Smooth muscle cell (in vitro differentiated cells): ENCODE measurements at regions not wholly inside any gene's neighbourhood (a gene's known extent, or its start where the extent isn't known, plus 50 kb on each side); places are given as distances from the start of the nearest gene placed in this dataset.

Experiments used
- DNase-seq: peaks from one replicate; lab custom pipeline; 2025; ENCODE audit not compliant: unreplicated experiment; lab: John Stamatoyannopoulos, UW
- H2AFZ ChIP-seq: fragments of 200-600 bp; sonication (generic); 2 replicates; pipeline ENCODE4 v1.6.0; 2016; ENCODE audit warnings: antibody characterized with exemption, low read depth, mild to moderate bottlenecking
- H3F3A ChIP-seq: fragments of 200-600 bp; sonication (generic); 2 replicates; pipeline ENCODE4 v1.6.0; 2017; ENCODE audit warnings: antibody characterized with exemption, low read depth
- H3K27ac ChIP-seq: fragments of 200-600 bp; sonication (generic); 2 replicates; pipeline ENCODE4 v1.5.1; 2016; ENCODE audit warnings: low read depth, mild to moderate bottlenecking
- H3K27me3 ChIP-seq: fragments of 200-600 bp; sonication (generic); 2 replicates; pipeline ENCODE4 v1.6.1; 2016; ENCODE audit warnings: low read depth, mild to moderate bottlenecking
- H3K36me3 ChIP-seq: fragments of 200-600 bp; sonication (generic); 2 replicates; pipeline ENCODE4 v1.5.1; 2016; ENCODE audit warnings: low read depth
- H3K4me1 ChIP-seq: fragments of 200-600 bp; sonication (generic); 2 replicates; pipeline ENCODE4 v1.5.1; 2016; ENCODE audit warnings: low read depth
- H3K4me2 ChIP-seq: fragments of 200-600 bp; sonication (generic); 2 replicates; pipeline ENCODE4 v1.6.0; 2016; ENCODE audit warnings: mild to moderate bottlenecking
- H3K4me3 ChIP-seq: fragments of 200-600 bp; sonication (generic); 2 replicates; pipeline ENCODE4 v1.5.1; 2016; ENCODE audit warnings: mild to moderate bottlenecking
- H3K79me2 ChIP-seq: fragments of 200-600 bp; sonication (generic); 2 replicates; pipeline ENCODE4 v1.6.0; 2016; ENCODE audit warnings: low read depth, mild to moderate bottlenecking
- H3K9ac ChIP-seq: fragments of 200-600 bp; sonication (generic); 2 replicates; pipeline ENCODE4 v1.6.0; 2016; ENCODE audit warnings: low read depth
- H3K9me3 ChIP-seq: fragments of 200-600 bp; sonication (generic); replicated peaks from 2 replicates; pipeline ENCODE4 v1.5.1; 2016; ENCODE audit warnings: low read depth
- H4K20me1 ChIP-seq: fragments of 200-600 bp; sonication (generic); 2 replicates; pipeline ENCODE4 v1.6.0; 2016; ENCODE audit warnings: low read depth
- WGBS: methylation state at CpG from one replicate; pipeline ENCODE4 v1.1.7; 2016; ENCODE audit warnings: low lambda C conversion rate; 5-methylcytosine and 5-hydroxymethylcytosine counted together
- TF ChIP-seq, protein P1 (sequence below): fragments of 200-600 bp; sonication (generic); IDR thresholded peaks from 2 replicates; pipeline ENCODE4 v1.5.1; 2017; ENCODE audit warnings: borderline replicate concordance, mild to moderate bottlenecking, antibody characterized with exemption; ENCODE audit not compliant: insufficient read depth, poor library complexity, severe bottlenecking

DNA sequence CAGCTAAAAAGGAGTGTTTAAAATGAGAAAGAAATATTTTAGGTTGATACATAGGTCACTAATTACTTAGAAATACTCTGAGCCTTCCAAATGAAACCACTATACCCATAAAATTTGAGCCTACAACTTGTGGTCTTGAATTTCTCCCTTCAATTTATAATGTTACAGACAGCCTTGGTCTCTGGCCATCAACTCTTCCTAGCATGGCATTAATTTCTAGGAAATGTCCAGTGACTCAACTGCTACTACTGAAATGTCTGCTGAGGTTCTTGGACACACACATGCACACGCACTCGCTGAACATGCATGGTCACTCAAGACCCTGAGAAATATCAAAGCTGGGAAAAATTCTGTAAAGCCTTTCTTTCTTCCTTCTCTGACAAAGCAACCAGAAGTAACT, 61.1 kb upstream of the SAMSN1 start:
- H3F3A ChIP-seq: no peaks in the 10 kb centered on the region
- TF ChIP-seq, protein P1, sequence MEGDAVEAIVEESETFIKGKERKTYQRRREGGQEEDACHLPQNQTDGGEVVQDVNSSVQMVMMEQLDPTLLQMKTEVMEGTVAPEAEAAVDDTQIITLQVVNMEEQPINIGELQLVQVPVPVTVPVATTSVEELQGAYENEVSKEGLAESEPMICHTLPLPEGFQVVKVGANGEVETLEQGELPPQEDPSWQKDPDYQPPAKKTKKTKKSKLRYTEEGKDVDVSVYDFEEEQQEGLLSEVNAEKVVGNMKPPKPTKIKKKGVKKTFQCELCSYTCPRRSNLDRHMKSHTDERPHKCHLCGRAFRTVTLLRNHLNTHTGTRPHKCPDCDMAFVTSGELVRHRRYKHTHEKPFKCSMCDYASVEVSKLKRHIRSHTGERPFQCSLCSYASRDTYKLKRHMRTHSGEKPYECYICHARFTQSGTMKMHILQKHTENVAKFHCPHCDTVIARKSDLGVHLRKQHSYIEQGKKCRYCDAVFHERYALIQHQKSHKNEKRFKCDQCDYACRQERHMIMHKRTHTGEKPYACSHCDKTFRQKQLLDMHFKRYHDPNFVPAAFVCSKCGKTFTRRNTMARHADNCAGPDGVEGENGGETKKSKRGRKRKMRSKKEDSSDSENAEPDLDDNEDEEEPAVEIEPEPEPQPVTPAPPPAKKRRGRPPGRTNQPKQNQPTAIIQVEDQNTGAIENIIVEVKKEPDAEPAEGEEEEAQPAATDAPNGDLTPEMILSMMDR: no peak
- no peak for DNase-seq
- H4K20me1 ChIP-seq: no peaks in the 10 kb centered on the region
- no peaks in the 10 kb centered on the region for H3K4me1 ChIP-seq
- no peaks in the 10 kb centered on the region for H3K27me3 ChIP-seq
- no peak overlapping the region for H2AFZ ChIP-seq
- no peak overlapping the region for H3K4me2 ChIP-seq
- no peak overlapping the region for H3K9ac ChIP-seq
- H3K4me3 ChIP-seq: no peak overlapping the region
- no peaks in the 10 kb centered on the region for H3K9me3 ChIP-seq
- H3K36me3 ChIP-seq: no peaks in the 10 kb centered on the region
- no peak overlapping the region for H3K27ac ChIP-seq
- H3K79me2 ChIP-seq: no peaks in the 10 kb centered on the region
- 98% methylated on average over 2 of the region's 2 CpGs for WGBS

DNA sequence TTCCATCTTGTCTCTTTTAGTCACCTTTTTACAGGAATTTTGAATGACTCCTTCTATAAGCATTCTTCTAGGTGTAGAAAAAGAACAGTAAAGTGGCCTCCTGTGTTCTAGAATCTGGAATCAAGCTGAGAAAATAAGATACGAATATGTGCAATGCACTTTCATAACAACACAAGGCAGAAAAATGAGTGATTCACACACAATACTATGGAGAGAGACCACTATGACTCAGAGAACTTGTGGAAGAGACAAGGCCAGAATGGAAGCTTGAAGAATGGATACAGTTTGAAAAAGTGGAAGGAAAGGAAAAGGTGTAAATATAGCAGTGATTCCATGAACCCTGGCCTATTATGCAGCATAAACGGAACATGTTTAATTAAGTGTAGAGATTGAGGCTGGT, 57.1 kb upstream of the SAMSN1 start:
- peak overlapping the region; percentile 30 for H3K4me2 ChIP-seq
- H3K36me3 ChIP-seq: no peaks in the 10 kb centered on the region
- DNase-seq: no peak
- no peaks in the 10 kb centered on the region for H3K9me3 ChIP-seq
- H2AFZ ChIP-seq: no peak overlapping the region
- TF ChIP-seq, protein P1: no peak
- peak overlapping the region; percentile 53 for H3K27ac ChIP-seq
- no peak overlapping the region for H3K9ac ChIP-seq
- WGBS: 54% methylated on average over 2 of the region's 2 CpGs
- H3K4me1 ChIP-seq: no peaks in the 10 kb centered on the region
- H3K79me2 ChIP-seq: no peaks in the 10 kb centered on the region
- no peak overlapping the region for H3K4me3 ChIP-seq
- H3K27me3 ChIP-seq: no peaks in the 10 kb centered on the region
- no peaks in the 10 kb centered on the region for H4K20me1 ChIP-seq
- H3F3A ChIP-seq: no peaks in the 10 kb centered on the region

DNA sequence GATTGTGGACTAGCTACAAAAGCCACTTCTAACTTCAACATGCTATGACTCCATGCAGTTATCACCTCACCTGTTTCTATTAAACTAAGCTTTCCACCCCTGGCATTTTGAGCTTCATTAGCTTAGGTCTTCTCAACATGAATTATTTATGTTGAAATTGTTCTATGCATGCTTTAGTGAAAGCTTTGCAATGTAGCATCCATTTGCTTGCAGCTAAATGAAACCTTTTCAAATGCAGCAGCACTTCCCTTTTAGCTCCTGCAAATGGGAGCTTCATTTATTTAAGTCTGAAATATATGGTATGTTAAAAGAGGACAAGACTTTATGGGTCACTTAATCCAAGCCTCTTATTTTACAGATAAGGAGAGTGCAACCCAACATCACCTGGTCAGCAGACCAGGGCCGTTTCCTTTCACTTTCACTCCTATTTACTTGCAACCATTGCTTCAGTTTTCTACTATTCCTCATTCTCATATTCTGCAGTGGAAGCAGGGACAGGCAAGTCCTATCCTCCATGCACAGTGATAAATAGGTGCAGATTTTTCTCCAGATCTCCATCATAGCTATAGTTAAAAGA, 56.4 kb upstream of the SAMSN1 start:
- no peak for DNase-seq
- 69% methylated on average over 1 of the region's 1 CpG for WGBS

More for the DNA sequence above, 56.4 kb upstream of the SAMSN1 start:
- H3K9me3 ChIP-seq: no peaks in the 10 kb centered on the region
- H3K9ac ChIP-seq: no peak overlapping the region
- H3K4me1 ChIP-seq: no peaks in the 10 kb centered on the region
- H4K20me1 ChIP-seq: no peaks in the 10 kb centered on the region
- H3K36me3 ChIP-seq: no peaks in the 10 kb centered on the region
- H3K27me3 ChIP-seq: no peaks in the 10 kb centered on the region
- H3K79me2 ChIP-seq: no peaks in the 10 kb centered on the region
- peak overlapping the region; percentile 30 for H3K4me2 ChIP-seq
- TF ChIP-seq, protein P1: no peak
- no peaks in the 10 kb centered on the region for H3F3A ChIP-seq
- no peak overlapping the region for H3K4me3 ChIP-seq
- H2AFZ ChIP-seq: no peak overlapping the region
- no peak overlapping the region for H3K27ac ChIP-seq
